HL-60 (cell line): ENCODE measurements at regions not wholly inside any gene's neighbourhood (a gene's known extent, or its start where the extent isn't known, plus 50 kb on each side); places are given as distances from the start of the nearest gene placed in this dataset.

Experiments
- TF ChIP-seq, protein P1 (sequence below): IDR thresholded peaks from one replicate; pipeline ENCODE4 v1.5.1; 2011; ENCODE audit warnings: low read length, control low read depth, inconsistent platforms; ENCODE audit not compliant: insufficient read depth
- TF ChIP-seq, protein P2 (sequence below): IDR thresholded peaks from 2 replicates; pipeline ENCODE4 v1.6.1; 2012; ENCODE audit warnings: low read depth; ENCODE audit not compliant: insufficient replicate concordance

DNA sequence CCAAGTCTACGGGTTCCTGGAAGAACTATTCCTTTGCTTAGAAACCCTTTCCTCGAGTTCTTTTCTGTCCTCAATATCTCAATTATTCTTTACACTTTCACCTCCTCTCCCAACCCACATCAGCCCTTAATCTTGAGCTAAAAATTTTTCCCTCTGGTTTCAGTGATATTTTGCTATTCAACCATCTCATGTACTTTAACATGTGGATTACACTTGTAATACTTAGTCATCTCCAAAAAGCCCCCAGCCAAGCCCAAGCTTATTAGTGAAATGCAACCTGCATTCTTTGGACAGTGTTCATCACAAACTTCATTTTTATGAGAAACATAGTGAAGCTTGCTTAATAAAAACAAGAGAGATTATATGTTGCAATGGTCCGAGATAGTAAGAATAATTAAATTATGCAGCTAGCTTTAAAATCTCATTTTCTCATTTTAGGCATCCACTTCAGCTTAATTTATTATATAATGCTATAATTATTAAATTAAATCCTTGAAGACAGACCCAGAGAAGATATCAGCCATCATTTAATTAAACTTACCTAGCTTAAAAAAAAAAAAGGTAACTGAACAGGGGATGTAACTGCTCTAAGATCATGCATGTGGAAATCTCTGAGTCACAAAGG, 534.5 kb upstream of the TBL1XR1 start:
- TF ChIP-seq, protein P1, sequence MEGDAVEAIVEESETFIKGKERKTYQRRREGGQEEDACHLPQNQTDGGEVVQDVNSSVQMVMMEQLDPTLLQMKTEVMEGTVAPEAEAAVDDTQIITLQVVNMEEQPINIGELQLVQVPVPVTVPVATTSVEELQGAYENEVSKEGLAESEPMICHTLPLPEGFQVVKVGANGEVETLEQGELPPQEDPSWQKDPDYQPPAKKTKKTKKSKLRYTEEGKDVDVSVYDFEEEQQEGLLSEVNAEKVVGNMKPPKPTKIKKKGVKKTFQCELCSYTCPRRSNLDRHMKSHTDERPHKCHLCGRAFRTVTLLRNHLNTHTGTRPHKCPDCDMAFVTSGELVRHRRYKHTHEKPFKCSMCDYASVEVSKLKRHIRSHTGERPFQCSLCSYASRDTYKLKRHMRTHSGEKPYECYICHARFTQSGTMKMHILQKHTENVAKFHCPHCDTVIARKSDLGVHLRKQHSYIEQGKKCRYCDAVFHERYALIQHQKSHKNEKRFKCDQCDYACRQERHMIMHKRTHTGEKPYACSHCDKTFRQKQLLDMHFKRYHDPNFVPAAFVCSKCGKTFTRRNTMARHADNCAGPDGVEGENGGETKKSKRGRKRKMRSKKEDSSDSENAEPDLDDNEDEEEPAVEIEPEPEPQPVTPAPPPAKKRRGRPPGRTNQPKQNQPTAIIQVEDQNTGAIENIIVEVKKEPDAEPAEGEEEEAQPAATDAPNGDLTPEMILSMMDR: no peak
- TF ChIP-seq, protein P2, sequence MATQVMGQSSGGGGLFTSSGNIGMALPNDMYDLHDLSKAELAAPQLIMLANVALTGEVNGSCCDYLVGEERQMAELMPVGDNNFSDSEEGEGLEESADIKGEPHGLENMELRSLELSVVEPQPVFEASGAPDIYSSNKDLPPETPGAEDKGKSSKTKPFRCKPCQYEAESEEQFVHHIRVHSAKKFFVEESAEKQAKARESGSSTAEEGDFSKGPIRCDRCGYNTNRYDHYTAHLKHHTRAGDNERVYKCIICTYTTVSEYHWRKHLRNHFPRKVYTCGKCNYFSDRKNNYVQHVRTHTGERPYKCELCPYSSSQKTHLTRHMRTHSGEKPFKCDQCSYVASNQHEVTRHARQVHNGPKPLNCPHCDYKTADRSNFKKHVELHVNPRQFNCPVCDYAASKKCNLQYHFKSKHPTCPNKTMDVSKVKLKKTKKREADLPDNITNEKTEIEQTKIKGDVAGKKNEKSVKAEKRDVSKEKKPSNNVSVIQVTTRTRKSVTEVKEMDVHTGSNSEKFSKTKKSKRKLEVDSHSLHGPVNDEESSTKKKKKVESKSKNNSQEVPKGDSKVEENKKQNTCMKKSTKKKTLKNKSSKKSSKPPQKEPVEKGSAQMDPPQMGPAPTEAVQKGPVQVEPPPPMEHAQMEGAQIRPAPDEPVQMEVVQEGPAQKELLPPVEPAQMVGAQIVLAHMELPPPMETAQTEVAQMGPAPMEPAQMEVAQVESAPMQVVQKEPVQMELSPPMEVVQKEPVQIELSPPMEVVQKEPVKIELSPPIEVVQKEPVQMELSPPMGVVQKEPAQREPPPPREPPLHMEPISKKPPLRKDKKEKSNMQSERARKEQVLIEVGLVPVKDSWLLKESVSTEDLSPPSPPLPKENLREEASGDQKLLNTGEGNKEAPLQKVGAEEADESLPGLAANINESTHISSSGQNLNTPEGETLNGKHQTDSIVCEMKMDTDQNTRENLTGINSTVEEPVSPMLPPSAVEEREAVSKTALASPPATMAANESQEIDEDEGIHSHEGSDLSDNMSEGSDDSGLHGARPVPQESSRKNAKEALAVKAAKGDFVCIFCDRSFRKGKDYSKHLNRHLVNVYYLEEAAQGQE: no peak
